Tibial nerve (tissue), 4 donors: ENCODE measurements at regions not wholly inside any gene's neighbourhood (a gene's known extent, or its start where the extent isn't known, plus 50 kb on each side); places are given as distances from the start of the nearest gene placed in this dataset.
"Not testable (repeated sequence)": the region's sequence is repeated elsewhere in the genome, so short reads cannot be mapped to it uniquely, and the experiment has no call there.

Experiments used
- EP300 ChIP-seq, 2 donors: sonication (generic); formaldehyde crosslinking; IDR thresholded peaks; one replicate each; pipeline ENCODE4 v1.6.1; 2017; ENCODE audit warnings: antibody characterized with exemption in 2 of 2, mild to moderate bottlenecking in 1 of 2
- POLR2A ChIP-seq, 2 donors: fragments of 450-650 bp; IDR thresholded peaks; one replicate each; pipeline ENCODE4 v1.6.1; 2017; ENCODE audit warnings: antibody characterized with exemption in 2 of 2, mild to moderate bottlenecking in 2 of 2, moderate library complexity in 2 of 2
- TF ChIP-seq, protein P1 (sequence below), 5 experiments: fragments of 200-600 bp in 3 of 5; fragments of 450-650 bp in 2 of 5; sonication (generic) in 3 of 5; IDR thresholded peaks; one replicate each; pipeline ENCODE4 v1.5.1; 2016 to 2019; ENCODE audit warnings: antibody characterized with exemption in 5 of 5, mild to moderate bottlenecking in 3 of 5, moderate library complexity in 2 of 5

DNA sequence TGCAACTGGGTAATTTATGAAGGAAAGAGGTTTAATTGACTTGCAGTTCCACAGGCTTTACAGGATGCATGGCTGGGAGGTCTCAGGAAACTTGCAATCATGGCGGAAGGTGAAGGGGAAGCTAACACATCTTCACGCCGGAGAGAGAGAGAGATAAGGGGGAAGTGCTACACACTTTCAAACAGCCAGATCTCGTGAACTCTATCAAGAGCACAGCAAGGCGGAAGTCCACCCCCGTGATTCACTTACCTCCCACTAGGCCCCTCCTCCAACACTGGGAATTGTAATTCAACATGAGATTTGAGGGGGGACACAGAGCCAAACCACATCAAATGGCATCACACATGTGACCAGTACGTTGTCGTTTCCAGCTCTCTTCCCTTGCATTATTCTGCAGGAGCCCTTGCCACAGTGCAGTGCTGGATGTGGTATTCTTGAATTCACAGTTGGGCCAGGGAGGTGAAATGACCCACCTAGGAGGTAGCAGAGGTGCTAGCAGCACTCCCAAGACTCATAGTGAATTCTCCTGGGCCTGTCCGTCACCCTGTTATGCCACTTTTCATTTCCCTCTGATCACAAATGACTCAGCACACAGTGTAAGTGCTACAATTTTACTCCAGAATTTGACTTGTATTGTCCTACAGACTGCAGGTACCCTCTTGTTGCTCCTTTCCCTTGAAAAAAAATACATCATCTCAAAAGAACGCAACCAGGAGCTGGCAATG lies 179.2 kb upstream of the PLGLB2 start:
- TF ChIP-seq, protein P1, sequence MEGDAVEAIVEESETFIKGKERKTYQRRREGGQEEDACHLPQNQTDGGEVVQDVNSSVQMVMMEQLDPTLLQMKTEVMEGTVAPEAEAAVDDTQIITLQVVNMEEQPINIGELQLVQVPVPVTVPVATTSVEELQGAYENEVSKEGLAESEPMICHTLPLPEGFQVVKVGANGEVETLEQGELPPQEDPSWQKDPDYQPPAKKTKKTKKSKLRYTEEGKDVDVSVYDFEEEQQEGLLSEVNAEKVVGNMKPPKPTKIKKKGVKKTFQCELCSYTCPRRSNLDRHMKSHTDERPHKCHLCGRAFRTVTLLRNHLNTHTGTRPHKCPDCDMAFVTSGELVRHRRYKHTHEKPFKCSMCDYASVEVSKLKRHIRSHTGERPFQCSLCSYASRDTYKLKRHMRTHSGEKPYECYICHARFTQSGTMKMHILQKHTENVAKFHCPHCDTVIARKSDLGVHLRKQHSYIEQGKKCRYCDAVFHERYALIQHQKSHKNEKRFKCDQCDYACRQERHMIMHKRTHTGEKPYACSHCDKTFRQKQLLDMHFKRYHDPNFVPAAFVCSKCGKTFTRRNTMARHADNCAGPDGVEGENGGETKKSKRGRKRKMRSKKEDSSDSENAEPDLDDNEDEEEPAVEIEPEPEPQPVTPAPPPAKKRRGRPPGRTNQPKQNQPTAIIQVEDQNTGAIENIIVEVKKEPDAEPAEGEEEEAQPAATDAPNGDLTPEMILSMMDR (IDR thresholded peaks at IDR 0.05): not testable (repeated sequence)
- TF ChIP-seq POLR2A, EP300 (IDR thresholded peaks at IDR 0.05): not testable (repeated sequence)
